ENCODE measurements at regions not wholly inside any gene's neighbourhood (a gene's known extent, or its start where the extent isn't known, plus 50 kb on each side); places are given as distances from the start of the nearest gene placed in this dataset.

- no peak overlapping the region for H2AFZ ChIP-seq (ENCODE audit: low read length)
- no peaks in the 10 kb centered on the region for H3K79me2 ChIP-seq (ENCODE audit: low read length)
- no peak overlapping the region for H3K4me2 ChIP-seq (ENCODE audit: low read depth, low read length, poor library complexity, severe bottlenecking)
- no peak overlapping the region for H3K27ac ChIP-seq (ENCODE audit: low read length)
- no peaks in the 10 kb centered on the region for H3K4me1 ChIP-seq (ENCODE audit: low read length)
- DNase-seq = no peak
- H3K9ac ChIP-seq (ENCODE audit: low read length) = no peak overlapping the region
- H3K4me3 ChIP-seq (ENCODE audit: low read length) = no peak overlapping the region
- no peaks in the 10 kb centered on the region for H3K36me3 ChIP-seq (ENCODE audit: insufficient read depth, low read length)
- no peaks in the 10 kb centered on the region for H3K27me3 ChIP-seq (ENCODE audit: low read length)
- H3K9me3 ChIP-seq (ENCODE audit: low read length) = no peaks in the 10 kb centered on the region
- no peaks in the 10 kb centered on the region for H3K9me2 ChIP-seq (replicated peaks; ENCODE audit: insufficient read depth, low read length)
- H4K20me1 ChIP-seq (ENCODE audit: insufficient read depth, low read depth, low read length) = no peaks in the 10 kb centered on the region
Observed at GRCh38 chr16:63346000-63346399, 1309.8 kb upstream of the CDH8 start.

GRCh38 chr16:63337264-63337663, 1301.0 kb upstream of the CDH8 start:
- Histone ChIP-seq H3K4me3 (ENCODE audit: low read length) (no peak overlapping the region), H3K9me2 (replicated peaks; ENCODE audit: insufficient read depth, low read length) (no peaks in the 10 kb centered on the region), H3K4me2 (ENCODE audit: low read depth, low read length, poor library complexity, severe bottlenecking) (no peak overlapping the region), H3K27me3 (ENCODE audit: low read length) (no peaks in the 10 kb centered on the region), H3K9ac (ENCODE audit: low read length) (no peak overlapping the region), H3K79me2 (ENCODE audit: low read length) (no peaks in the 10 kb centered on the region), H4K20me1 (ENCODE audit: insufficient read depth, low read depth, low read length) (no peaks in the 10 kb centered on the region), H3K27ac (ENCODE audit: low read length) (no peak overlapping the region), H3K9me3 (ENCODE audit: low read length) (no peaks in the 10 kb centered on the region), H2AFZ (ENCODE audit: low read length) (no peak overlapping the region), H3K4me1 (ENCODE audit: low read length) (no peaks in the 10 kb centered on the region), H3K36me3 (ENCODE audit: insufficient read depth, low read length) (no peaks in the 10 kb centered on the region)
- no peak for DNase-seq

- Histone ChIP-seq H3K4me1 (ENCODE audit: low read length) (no peaks in the 10 kb centered on the region), H2AFZ (ENCODE audit: low read length) (no peak overlapping the region), H3K36me3 (ENCODE audit: insufficient read depth, low read length) (no peaks in the 10 kb centered on the region), H3K9ac (ENCODE audit: low read length) (no peak overlapping the region), H3K9me3 (ENCODE audit: low read length) (no peaks in the 10 kb centered on the region), H3K4me3 (ENCODE audit: low read length) (no peak overlapping the region), H3K27ac (ENCODE audit: low read length) (no peak overlapping the region), H4K20me1 (ENCODE audit: insufficient read depth, low read depth, low read length) (no peaks in the 10 kb centered on the region), H3K4me2 (ENCODE audit: low read depth, low read length, poor library complexity, severe bottlenecking) (no peak overlapping the region), H3K9me2 (replicated peaks; ENCODE audit: insufficient read depth, low read length) (no peaks in the 10 kb centered on the region), H3K79me2 (ENCODE audit: low read length) (no peaks in the 10 kb centered on the region), H3K27me3 (ENCODE audit: low read length) (no peaks in the 10 kb centered on the region)
- DNase-seq = no peak
Observed at GRCh38 chr16:63331111-63331510, 1294.9 kb upstream of the CDH8 start.

GRCh38 chr16:63326736-63327339, 1290.6 kb upstream of the CDH8 start:
- no peak overlapping the region for H3K4me3 ChIP-seq (ENCODE audit: low read length)
- H3K79me2 ChIP-seq (ENCODE audit: low read length) = no peaks in the 10 kb centered on the region
- no peak for DNase-seq
- H4K20me1 ChIP-seq (ENCODE audit: insufficient read depth, low read depth, low read length) = no peaks in the 10 kb centered on the region
- no peak overlapping the region for H3K27ac ChIP-seq (ENCODE audit: low read length)
- no peaks in the 10 kb centered on the region for H3K27me3 ChIP-seq (ENCODE audit: low read length)
- no peak overlapping the region for H2AFZ ChIP-seq (ENCODE audit: low read length)
- H3K4me1 ChIP-seq (ENCODE audit: low read length) = no peaks in the 10 kb centered on the region
- H3K36me3 ChIP-seq (ENCODE audit: insufficient read depth, low read length) = no peaks in the 10 kb centered on the region
- H3K9me2 ChIP-seq (replicated peaks; ENCODE audit: insufficient read depth, low read length) = no peaks in the 10 kb centered on the region
- no peak overlapping the region for H3K4me2 ChIP-seq (ENCODE audit: low read depth, low read length, poor library complexity, severe bottlenecking)
- no peak overlapping the region for H3K9ac ChIP-seq (ENCODE audit: low read length)
- H3K9me3 ChIP-seq (ENCODE audit: low read length) = no peaks in the 10 kb centered on the region

- Histone ChIP-seq H3K27ac (ENCODE audit: low read length) (no peak overlapping the region), H3K4me3 (ENCODE audit: low read length) (no peak overlapping the region), H3K36me3 (ENCODE audit: insufficient read depth, low read length) (no peaks in the 10 kb centered on the region), H3K4me1 (ENCODE audit: low read length) (no peaks in the 10 kb centered on the region), H3K9me2 (replicated peaks; ENCODE audit: insufficient read depth, low read length) (no peaks in the 10 kb centered on the region), H4K20me1 (ENCODE audit: insufficient read depth, low read depth, low read length) (no peaks in the 10 kb centered on the region), H3K27me3 (ENCODE audit: low read length) (no peaks in the 10 kb centered on the region), H3K9me3 (ENCODE audit: low read length) (no peaks in the 10 kb centered on the region), H3K4me2 (ENCODE audit: low read depth, low read length, poor library complexity, severe bottlenecking) (no peak overlapping the region), H3K9ac (ENCODE audit: low read length) (no peak overlapping the region), H2AFZ (ENCODE audit: low read length) (no peak overlapping the region), H3K79me2 (ENCODE audit: low read length) (no peaks in the 10 kb centered on the region)
- DNase-seq = no peak
Observed at GRCh38 chr16:63323722-63324705, 1287.8 kb upstream of the CDH8 start.

GRCh38 chr16:63323055-63323454, 1286.8 kb upstream of the CDH8 start:
- H3K4me2 ChIP-seq (ENCODE audit: low read depth, low read length, poor library complexity, severe bottlenecking) = no peak overlapping the region
- no peaks in the 10 kb centered on the region for H3K27me3 ChIP-seq (ENCODE audit: low read length)
- H2AFZ ChIP-seq (ENCODE audit: low read length) = no peak overlapping the region
- no peak overlapping the region for H3K27ac ChIP-seq (ENCODE audit: low read length)
- no peaks in the 10 kb centered on the region for H3K4me1 ChIP-seq (ENCODE audit: low read length)
- H4K20me1 ChIP-seq (ENCODE audit: insufficient read depth, low read depth, low read length) = no peaks in the 10 kb centered on the region
- H3K9ac ChIP-seq (ENCODE audit: low read length) = no peak overlapping the region
- DNase-seq = no peak
- H3K4me3 ChIP-seq (ENCODE audit: low read length) = no peak overlapping the region
- H3K9me2 ChIP-seq (replicated peaks; ENCODE audit: insufficient read depth, low read length) = no peaks in the 10 kb centered on the region
- H3K79me2 ChIP-seq (ENCODE audit: low read length) = no peaks in the 10 kb centered on the region
- no peaks in the 10 kb centered on the region for H3K36me3 ChIP-seq (ENCODE audit: insufficient read depth, low read length)
- H3K9me3 ChIP-seq (ENCODE audit: low read length) = no peaks in the 10 kb centered on the region

GRCh38 chr16:63315229-63315628, 1279.0 kb upstream of the CDH8 start:
- Histone ChIP-seq H3K27ac (ENCODE audit: low read length) (no peak overlapping the region), H3K4me1 (ENCODE audit: low read length) (no peaks in the 10 kb centered on the region), H3K9ac (ENCODE audit: low read length) (no peak overlapping the region), H3K9me2 (replicated peaks; ENCODE audit: insufficient read depth, low read length) (no peaks in the 10 kb centered on the region), H3K4me2 (ENCODE audit: low read depth, low read length, poor library complexity, severe bottlenecking) (no peak overlapping the region), H3K4me3 (ENCODE audit: low read length) (no peak overlapping the region), H3K79me2 (ENCODE audit: low read length) (no peaks in the 10 kb centered on the region), H2AFZ (ENCODE audit: low read length) (no peak overlapping the region), H3K9me3 (ENCODE audit: low read length) (no peaks in the 10 kb centered on the region), H3K36me3 (ENCODE audit: insufficient read depth, low read length) (no peaks in the 10 kb centered on the region), H4K20me1 (ENCODE audit: insufficient read depth, low read depth, low read length) (no peaks in the 10 kb centered on the region), H3K27me3 (ENCODE audit: low read length) (no peaks in the 10 kb centered on the region)
- DNase-seq = no peak

GRCh38 chr16:63312346-63312745, 1276.1 kb upstream of the CDH8 start:
- no peak overlapping the region for H3K9ac ChIP-seq (ENCODE audit: low read length)
- H3K4me3 ChIP-seq (ENCODE audit: low read length) = no peak overlapping the region
- no peak overlapping the region for H3K4me2 ChIP-seq (ENCODE audit: low read depth, low read length, poor library complexity, severe bottlenecking)
- H3K4me1 ChIP-seq (ENCODE audit: low read length) = no peaks in the 10 kb centered on the region
- no peaks in the 10 kb centered on the region for H3K27me3 ChIP-seq (ENCODE audit: low read length)
- no peak for DNase-seq
- H3K9me2 ChIP-seq (replicated peaks; ENCODE audit: insufficient read depth, low read length) = no peaks in the 10 kb centered on the region
- H3K79me2 ChIP-seq (ENCODE audit: low read length) = no peaks in the 10 kb centered on the region
- H4K20me1 ChIP-seq (ENCODE audit: insufficient read depth, low read depth, low read length) = no peaks in the 10 kb centered on the region
- H3K9me3 ChIP-seq (ENCODE audit: low read length) = no peaks in the 10 kb centered on the region
- H3K27ac ChIP-seq (ENCODE audit: low read length) = no peak overlapping the region
- no peak overlapping the region for H2AFZ ChIP-seq (ENCODE audit: low read length)
- no peaks in the 10 kb centered on the region for H3K36me3 ChIP-seq (ENCODE audit: insufficient read depth, low read length)

All from Karpas-422 (cell line).